ENCODE measurements at regions not wholly inside any gene's neighbourhood (a gene's known extent, or its start where the extent isn't known, plus 50 kb on each side); places are given as distances from the start of the nearest gene placed in this dataset.
"Not testable (repeated sequence)": the region's sequence is repeated elsewhere in the genome, so short reads cannot be mapped to it uniquely, and the experiment has no call there.

GRCh38 chr11:100525197-100525596 is 161.9 kb upstream of the ARHGAP42 start:
- H3K27me3 ChIP-seq (ENCODE audit: control insufficient read depth, insufficient read depth, low read length, poor library complexity, severe bottlenecking) = no peaks in the 10 kb centered on the region
- no peaks in the 10 kb centered on the region for H3K36me3 ChIP-seq (ENCODE audit: control insufficient read depth, insufficient read depth, low read length)
- no peak for DNase-seq
- H3K9me3 Mint-ChIP-seq = peaks cover 20% of the 10 kb centered on the region
- no peak overlapping the region for H3K4me3 ChIP-seq (ENCODE audit: low read length)
- no peak for TF ChIP-seq CTCF (conservative IDR thresholded peaks at IDR 0.05)
- H3K27ac Mint-ChIP-seq = no peak overlapping the region
- no peaks in the 10 kb centered on the region for H3K27me3 Mint-ChIP-seq (ENCODE audit: insufficient read depth)
- H3K4me1 Mint-ChIP-seq = no peaks in the 10 kb centered on the region
- no peaks in the 10 kb centered on the region for H3K36me3 Mint-ChIP-seq (ENCODE audit: low read depth)
- no peaks in the 10 kb centered on the region for H3K4me1 ChIP-seq (ENCODE audit: control insufficient read depth, insufficient read depth, low read length)
- H3K4me3 Mint-ChIP-seq = no peak overlapping the region
- peaks cover 17% of the 10 kb centered on the region for H3K9me3 ChIP-seq (ENCODE audit: control insufficient read depth, low read length)
- WGBS, 2 experiments (ENCODE audit: insufficient coverage in 1 of 2, insufficient read length in 1 of 2) = 94 to 100% methylated on average over 1 to 4 of the region's 4 CpGs
- no peak overlapping the region for H3K9ac ChIP-seq (ENCODE audit: extremely low read depth, low read length, poor library complexity, severe bottlenecking)
- H3K27ac ChIP-seq (ENCODE audit: low read depth, low read length) = no peak overlapping the region

- H3K36me3 ChIP-seq (ENCODE audit: control insufficient read depth, insufficient read depth, low read length) = no peaks in the 10 kb centered on the region
- peaks cover 20% of the 10 kb centered on the region for H3K9me3 Mint-ChIP-seq
- WGBS, 2 experiments (ENCODE audit: insufficient coverage in 1 of 2, insufficient read length in 1 of 2) = 19% methylated on average over 2 of the region's 2 CpGs; no CpG with 5 or more reads in 1 of the 2 experiments
- peak; percentile 83 for TF ChIP-seq CTCF (conservative IDR thresholded peaks at IDR 0.05)
- H3K4me1 ChIP-seq (ENCODE audit: control insufficient read depth, insufficient read depth, low read length) = no peaks in the 10 kb centered on the region
- H3K4me3 Mint-ChIP-seq = no peak overlapping the region
- no peaks in the 10 kb centered on the region for H3K27me3 ChIP-seq (ENCODE audit: control insufficient read depth, insufficient read depth, low read length, poor library complexity, severe bottlenecking)
- no peak overlapping the region for H3K4me3 ChIP-seq (ENCODE audit: low read length)
- H3K27me3 Mint-ChIP-seq (ENCODE audit: insufficient read depth) = no peaks in the 10 kb centered on the region
- H3K9ac ChIP-seq (ENCODE audit: extremely low read depth, low read length, poor library complexity, severe bottlenecking) = no peak overlapping the region
- peaks cover 17% of the 10 kb centered on the region for H3K9me3 ChIP-seq (ENCODE audit: control insufficient read depth, low read length)
- no peaks in the 10 kb centered on the region for H3K4me1 Mint-ChIP-seq
- DNase-seq = peak; percentile 85
- no peak overlapping the region for H3K27ac ChIP-seq (ENCODE audit: low read depth, low read length)
- H3K27ac Mint-ChIP-seq = no peak overlapping the region
- H3K36me3 Mint-ChIP-seq (ENCODE audit: low read depth) = no peaks in the 10 kb centered on the region
Observed at GRCh38 chr11:100525635-100526034, 161.5 kb upstream of the ARHGAP42 start.

- H3K9me3 Mint-ChIP-seq = peaks cover 11% of the 10 kb centered on the region
- WGBS, 2 experiments (ENCODE audit: insufficient coverage in 1 of 2, insufficient read length in 1 of 2) = 83 to 93% methylated on average over 1 to 5 of the region's 5 CpGs
- H3K4me3 Mint-ChIP-seq = no peak overlapping the region
Observed at GRCh38 chr11:100528872-100529416, 158.1 kb upstream of the ARHGAP42 start.

GRCh38 chr11:100531290-100531689 is 155.8 kb upstream of the ARHGAP42 start:
- H3K4me1 ChIP-seq (ENCODE audit: control insufficient read depth, insufficient read depth, low read length); H3K4me3 Mint-ChIP-seq; DNase-seq; H3K36me3 ChIP-seq (ENCODE audit: control insufficient read depth, insufficient read depth, low read length); H3K9me3 Mint-ChIP-seq; H3K27me3 Mint-ChIP-seq (ENCODE audit: insufficient read depth); H3K4me3 ChIP-seq (ENCODE audit: low read length); H3K27me3 ChIP-seq (ENCODE audit: control insufficient read depth, insufficient read depth, low read length, poor library complexity, severe bottlenecking); H3K4me1 Mint-ChIP-seq; H3K27ac ChIP-seq (ENCODE audit: low read depth, low read length); H3K27ac Mint-ChIP-seq; H3K9me3 ChIP-seq (ENCODE audit: control insufficient read depth, low read length); H3K9ac ChIP-seq (ENCODE audit: extremely low read depth, low read length, poor library complexity, severe bottlenecking); H3K36me3 Mint-ChIP-seq (ENCODE audit: low read depth): not testable (repeated sequence)
- 100% methylated on average over 1 of the region's 1 CpG; no CpG with 5 or more reads in 1 of the 2 experiments for WGBS, 2 experiments (ENCODE audit: insufficient coverage in 1 of 2, insufficient read length in 1 of 2)

More at GRCh38 chr11:100528872-100529416, 158.1 kb upstream of the ARHGAP42 start:
- H3K36me3 Mint-ChIP-seq (ENCODE audit: low read depth) = no peaks in the 10 kb centered on the region
- H3K36me3 ChIP-seq (ENCODE audit: control insufficient read depth, insufficient read depth, low read length) = no peaks in the 10 kb centered on the region
- no peak for DNase-seq
- TF ChIP-seq CTCF (conservative IDR thresholded peaks at IDR 0.05) = no peak
- H3K4me1 Mint-ChIP-seq = no peaks in the 10 kb centered on the region
- H3K27ac Mint-ChIP-seq = no peak overlapping the region
- no peak overlapping the region for H3K4me3 ChIP-seq (ENCODE audit: low read length)
- H3K9me3 ChIP-seq (ENCODE audit: control insufficient read depth, low read length) = peaks cover 10% of the 10 kb centered on the region
- no peaks in the 10 kb centered on the region for H3K4me1 ChIP-seq (ENCODE audit: control insufficient read depth, insufficient read depth, low read length)
- H3K9ac ChIP-seq (ENCODE audit: extremely low read depth, low read length, poor library complexity, severe bottlenecking) = no peak overlapping the region
- no peaks in the 10 kb centered on the region for H3K27me3 Mint-ChIP-seq (ENCODE audit: insufficient read depth)
- H3K27ac ChIP-seq (ENCODE audit: low read depth, low read length) = no peak overlapping the region
- H3K27me3 ChIP-seq (ENCODE audit: control insufficient read depth, insufficient read depth, low read length, poor library complexity, severe bottlenecking) = no peaks in the 10 kb centered on the region
